Esophagus squamous epithelium (tissue), 5 donors: ENCODE measurements at regions not wholly inside any gene's neighbourhood (a gene's known extent, or its start where the extent isn't known, plus 50 kb on each side); places are given as distances from the start of the nearest gene placed in this dataset.
A peak's percentile ranks its signal among the peaks of the same experiment; 100 is the strongest.

Source experiments
- DNase-seq: peaks from one replicate; lab custom pipeline; 2025; lab: John Stamatoyannopoulos, UW
- H3K27ac ChIP-seq, 4 donors: fragments of 200-600 bp; sonication (generic); one replicate each; pipeline ENCODE4 v1.5.1; 2016 to 2019; ENCODE audit warnings: mild to moderate bottlenecking in 1 of 4
- H3K27me3 ChIP-seq, 4 donors: fragments of 200-600 bp; sonication (generic); 1 replicate in 3 of 4; 2 replicates in 1 of 4; pipeline versions ENCODE4 v1.5.1 to v1.6.0; 2017 to 2021; ENCODE audit warnings: antibody characterized with exemption in 1 of 4
- H3K36me3 ChIP-seq, 3 donors: fragments of 200-600 bp; sonication (generic); one replicate each; pipeline ENCODE4 v1.5.1; 2016 to 2019
- H3K4me1 ChIP-seq, 3 donors: fragments of 200-600 bp; sonication (generic); one replicate each; pipeline ENCODE4 v1.5.1; 2017 to 2019
- H3K4me3 ChIP-seq, 4 donors: fragments of 200-600 bp; sonication (generic); 1 replicate in 3 of 4; 2 replicates in 1 of 4; pipeline ENCODE4 v1.5.1; 2016 to 2019; ENCODE audit warnings: mild to moderate bottlenecking in 2 of 4, moderate library complexity in 1 of 4
- H3K9me3 ChIP-seq, 3 donors: fragments of 200-600 bp; sonication (generic); one replicate each; pipeline ENCODE4 v1.5.1; 2016 to 2019
- POLR2A ChIP-seq, 4 donors: fragments of 450-650 bp; IDR thresholded peaks; one replicate each; pipeline ENCODE4 v1.6.1; 2017; ENCODE audit warnings: antibody characterized with exemption in 4 of 4, mild to moderate bottlenecking in 4 of 4, moderate library complexity in 3 of 4
- WGBS, 2 donors: methylation state at CpG; one replicate each; pipeline ENCODE4 v1.1.5; 2018; 5-methylcytosine and 5-hydroxymethylcytosine counted together
- intact Hi-C: fragments of 100-400 bp; cut with DNase I; formaldehyde crosslinking; loops from one replicate; pipeline ENCODE4 v1.15.0; 2022
- TF ChIP-seq, protein P1 (sequence below), 6 experiments: fragments of 450-650 bp in 4 of 6; fragments of 200-600 bp in 2 of 6; sonication (generic) in 2 of 6; IDR thresholded peaks; one replicate each; pipeline ENCODE4 v1.5.1; 2016 to 2019; ENCODE audit warnings: antibody characterized with exemption in 6 of 6, mild to moderate bottlenecking in 4 of 6, moderate library complexity in 4 of 6
- donor health status: DM: yes; HTN: yes; CAD: no.

DNA sequence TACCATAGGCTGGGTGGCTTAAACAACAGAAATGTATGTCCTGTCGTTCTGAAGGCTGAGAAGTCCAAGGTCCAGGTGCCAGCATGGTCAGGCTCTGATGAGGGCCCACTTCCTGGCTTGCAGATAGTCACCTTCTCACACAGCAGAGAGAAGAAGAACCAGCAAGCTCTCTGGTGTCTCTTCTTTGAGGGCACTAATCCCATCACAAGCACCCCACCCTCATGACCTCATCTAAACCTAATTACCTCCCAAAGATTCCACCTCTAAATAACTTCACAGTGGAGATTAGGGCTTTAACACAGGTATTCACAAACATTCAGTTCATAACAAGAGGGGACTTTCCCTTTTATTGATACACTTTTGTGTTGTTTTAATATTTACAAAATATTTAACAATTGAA, 61.1 kb downstream of the RIN2 start:
- Histone ChIP-seq H3K27ac (no peak overlapping the region), H3K9me3 (peaks cover 0 to 4% (median 0%) of the 10 kb centered on the region in 3 donors), H3K27me3 (no peaks in the 10 kb centered on the region), H3K36me3 (peaks cover 0 to 9% (median 0%) of the 10 kb centered on the region in 3 donors), H3K4me1 (peaks cover 0 to 30% (median 13%) of the 10 kb centered on the region in 3 donors), H3K4me3 (no peak overlapping the region)
- 82 to 100% methylated on average over 1 of the region's 1 CpG for WGBS, 2 donors
- TF ChIP-seq, protein P1, sequence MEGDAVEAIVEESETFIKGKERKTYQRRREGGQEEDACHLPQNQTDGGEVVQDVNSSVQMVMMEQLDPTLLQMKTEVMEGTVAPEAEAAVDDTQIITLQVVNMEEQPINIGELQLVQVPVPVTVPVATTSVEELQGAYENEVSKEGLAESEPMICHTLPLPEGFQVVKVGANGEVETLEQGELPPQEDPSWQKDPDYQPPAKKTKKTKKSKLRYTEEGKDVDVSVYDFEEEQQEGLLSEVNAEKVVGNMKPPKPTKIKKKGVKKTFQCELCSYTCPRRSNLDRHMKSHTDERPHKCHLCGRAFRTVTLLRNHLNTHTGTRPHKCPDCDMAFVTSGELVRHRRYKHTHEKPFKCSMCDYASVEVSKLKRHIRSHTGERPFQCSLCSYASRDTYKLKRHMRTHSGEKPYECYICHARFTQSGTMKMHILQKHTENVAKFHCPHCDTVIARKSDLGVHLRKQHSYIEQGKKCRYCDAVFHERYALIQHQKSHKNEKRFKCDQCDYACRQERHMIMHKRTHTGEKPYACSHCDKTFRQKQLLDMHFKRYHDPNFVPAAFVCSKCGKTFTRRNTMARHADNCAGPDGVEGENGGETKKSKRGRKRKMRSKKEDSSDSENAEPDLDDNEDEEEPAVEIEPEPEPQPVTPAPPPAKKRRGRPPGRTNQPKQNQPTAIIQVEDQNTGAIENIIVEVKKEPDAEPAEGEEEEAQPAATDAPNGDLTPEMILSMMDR (IDR thresholded peaks at IDR 0.05): no peak
- no peak for TF ChIP-seq POLR2A (IDR thresholded peaks at IDR 0.05)
- DNase-seq: no peak
- intact Hi-C loops: no loop called here

DNA sequence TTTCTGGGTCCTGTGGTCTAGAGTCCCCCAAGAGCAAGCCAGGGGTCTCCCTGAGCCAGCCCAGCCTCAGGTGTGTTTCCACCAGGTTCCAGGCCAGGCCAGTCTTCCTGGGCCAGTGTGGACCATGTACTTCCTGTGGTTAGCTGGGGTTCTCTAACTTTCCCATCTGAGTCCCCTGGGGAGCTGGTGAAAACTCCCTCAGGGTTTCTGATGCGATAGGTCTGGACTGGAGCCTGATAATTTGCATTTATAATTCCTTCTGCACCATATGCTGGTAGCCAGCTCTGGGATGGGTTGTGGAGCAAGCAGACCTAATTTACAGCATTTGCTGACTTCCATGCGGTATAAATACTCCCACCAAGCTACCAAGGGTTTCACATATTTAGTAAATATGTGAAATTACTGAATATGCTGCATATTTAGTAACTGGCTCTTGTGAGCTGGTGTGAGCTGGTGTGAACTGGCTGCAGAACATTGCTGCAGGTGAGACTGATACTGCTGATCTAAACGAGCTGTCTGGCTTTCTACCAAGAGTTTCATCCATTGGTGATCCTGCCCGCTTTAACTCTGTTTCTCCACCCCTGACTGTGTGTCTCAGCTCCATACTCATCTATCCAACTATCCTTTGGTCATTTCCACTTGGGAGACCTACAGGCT, 62.6 kb downstream of the RIN2 start:
- Histone ChIP-seq H3K4me1 (peaks cover 0 to 15% (median 12%) of the 10 kb centered on the region in 3 donors), H3K9me3 (peaks cover 0 to 4% (median 0%) of the 10 kb centered on the region in 3 donors), H3K27me3 (no peaks in the 10 kb centered on the region), H3K27ac (no peak overlapping the region), H3K4me3 (no peak overlapping the region), H3K36me3 (peaks cover 0 to 9% (median 0%) of the 10 kb centered on the region in 3 donors)
- intact Hi-C loops: no loop called here
- no peak for TF ChIP-seq POLR2A (IDR thresholded peaks at IDR 0.05)
- TF ChIP-seq, protein P1 (IDR thresholded peaks at IDR 0.05): no peak
- DNase-seq: no peak
- WGBS, 2 donors: 69 to 71% methylated on average over 4 of the region's 4 CpGs

DNA sequence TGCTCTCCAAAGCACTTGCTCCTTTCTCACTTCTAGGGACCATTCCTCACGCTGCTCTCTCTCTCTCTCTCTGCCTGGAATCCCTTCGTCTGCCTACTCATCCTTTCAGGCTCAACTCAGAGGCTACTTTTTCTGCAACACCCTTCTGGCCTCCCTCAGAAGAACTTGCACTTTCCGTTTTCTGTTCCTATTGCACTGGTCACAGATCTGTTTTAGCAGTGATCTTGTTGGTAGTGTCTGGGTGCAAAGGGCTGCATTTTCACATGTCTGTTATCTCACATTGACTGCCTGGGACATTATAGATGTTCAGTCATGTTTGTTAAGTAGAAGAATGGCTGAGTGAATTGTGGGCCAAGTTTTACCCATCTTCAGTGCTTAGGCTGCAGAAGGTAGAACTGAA, 63.5 kb downstream of the RIN2 start:
- H3K9me3 ChIP-seq: peaks cover 0 to 4% (median 0%) of the 10 kb centered on the region in 3 donors
- peaks cover 0 to 6% (median 5%) of the 10 kb centered on the region in 3 donors for H3K4me1 ChIP-seq
- intact Hi-C loops: no loop called here
- no peak overlapping the region for H3K27ac ChIP-seq
- WGBS, 2 donors: 86 to 92% methylated on average over 3 of the region's 3 CpGs
- H3K36me3 ChIP-seq: peaks cover 0 to 9% (median 0%) of the 10 kb centered on the region in 3 donors
- DNase-seq: no peak
- H3K4me3 ChIP-seq: no peak overlapping the region
- no peaks in the 10 kb centered on the region for H3K27me3 ChIP-seq
- TF ChIP-seq POLR2A (IDR thresholded peaks at IDR 0.05): no peak
- TF ChIP-seq, protein P1 (IDR thresholded peaks at IDR 0.05): no peak

DNA sequence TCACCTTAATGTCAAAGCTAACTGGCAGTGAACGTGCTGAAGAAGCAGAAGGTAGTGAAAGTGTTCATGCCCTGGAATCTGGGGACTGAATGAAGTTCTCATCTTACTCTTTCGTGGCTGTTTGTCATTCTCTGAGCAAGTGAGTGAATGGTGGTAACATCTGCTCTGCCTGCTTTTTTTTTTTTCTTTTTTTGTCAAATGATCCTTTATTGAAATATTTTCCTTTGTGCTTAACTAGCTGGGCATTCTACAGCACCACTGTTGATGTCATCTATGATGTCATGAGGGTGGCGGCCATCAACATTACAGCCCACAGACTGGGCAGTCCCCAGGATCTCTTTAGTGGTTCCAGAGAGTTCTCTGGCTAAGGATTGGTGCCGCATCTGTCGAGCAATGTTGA, 65.2 kb downstream of the RIN2 start:
- intact Hi-C loops: no loop called here

DNA sequence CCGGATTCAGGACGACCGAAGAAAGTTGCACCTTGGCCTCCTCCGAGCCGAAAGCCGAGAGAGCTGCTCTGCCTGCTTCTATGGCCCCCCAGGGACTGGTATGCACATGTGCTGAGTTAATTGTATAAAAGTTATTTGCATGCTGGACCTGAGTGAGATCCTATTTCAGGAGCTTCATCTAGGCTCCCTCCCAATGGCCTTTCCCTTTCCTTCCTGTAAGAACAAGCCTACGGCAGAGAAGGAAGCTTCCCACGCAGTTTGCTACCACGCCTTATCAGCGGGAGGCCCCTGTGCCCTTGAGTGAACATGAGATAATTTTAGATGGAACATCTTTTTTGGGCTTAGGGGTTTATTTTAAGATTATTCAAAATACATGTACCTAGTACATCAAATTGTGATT, 65.9 kb downstream of the RIN2 start:
- no peak for TF ChIP-seq POLR2A (IDR thresholded peaks at IDR 0.05)
- TF ChIP-seq, protein P1 (IDR thresholded peaks at IDR 0.05): no peak
- intact Hi-C loops: no loop called here
- no peak overlapping the region for H3K4me3 ChIP-seq
- peaks cover 0 to 3% (median 0%) of the 10 kb centered on the region in 3 donors for H3K4me1 ChIP-seq
- H3K27me3 ChIP-seq: no peaks in the 10 kb centered on the region
- WGBS, 2 donors: 48 to 71% methylated on average over 4 to 10 of the region's 10 CpGs
- H3K9me3 ChIP-seq: peaks cover 0 to 2% (median 0%) of the 10 kb centered on the region in 3 donors
- peaks cover 0 to 12% (median 0%) of the 10 kb centered on the region in 3 donors for H3K36me3 ChIP-seq
- peak overlapping the region in 2 of 4 donors; percentile 4 to 15 for H3K27ac ChIP-seq
- DNase-seq: no peak

More for the DNA sequence above, 65.2 kb downstream of the RIN2 start:
- peak overlapping the region in 1 of 4 donors; percentile 15 for H3K27ac ChIP-seq
- H3K27me3 ChIP-seq: no peaks in the 10 kb centered on the region
- H3K4me3 ChIP-seq: no peak overlapping the region
- peaks cover 0 to 3% (median 0%) of the 10 kb centered on the region in 3 donors for H3K4me1 ChIP-seq
- no peak for TF ChIP-seq POLR2A (IDR thresholded peaks at IDR 0.05)
- TF ChIP-seq, protein P1 (IDR thresholded peaks at IDR 0.05): no peak
- WGBS, 2 donors: 87 to 91% methylated on average over 5 of the region's 5 CpGs
- no peak for DNase-seq
- peaks cover 0 to 14% (median 0%) of the 10 kb centered on the region in 3 donors for H3K36me3 ChIP-seq
- peaks cover 0 to 4% (median 0%) of the 10 kb centered on the region in 3 donors for H3K9me3 ChIP-seq
